H1 (cell line): ENCODE measurements at regions not wholly inside any gene's neighbourhood (a gene's known extent, or its start where the extent isn't known, plus 50 kb on each side); places are given as distances from the start of the nearest gene placed in this dataset.
A peak's percentile ranks its signal among the peaks of the same experiment; 100 is the strongest.

Experiments
- CTCF ChIA-PET: fragments of 300-600 bp; sonication (Branson Sonifier 250); formaldehyde crosslinking; loops from one replicate; lab custom pipeline; 2021; ENCODE audit not compliant: partially characterized antibody; lab: Charles Lee
- POLR2A ChIA-PET: fragments of 300-600 bp; sonication (Branson Sonifier 250); formaldehyde crosslinking; loops from one replicate; lab custom pipeline; 2021; ENCODE audit warnings: inconsistent platforms; ENCODE audit not compliant: partially characterized antibody; lab: Charles Lee
- DNase-seq, 2 experiments: peaks; one replicate each; pipeline versions ENCODE4 v3.0.0 to v3.0.0-alpha.2; 2010 to 2022; ENCODE audit warnings: low spot score in 2 of 2, low read depth in 1 of 2, mixed read lengths in 1 of 2
- FAIRE-seq: peaks from 2 replicates; lab custom pipeline; 2011; peaks lifted over from hg19 to GRCh38; lab: Jason Lieb, UNC
- H2AFZ ChIP-seq: 2 replicates; pipeline ENCODE4 v1.8.1; 2012; ENCODE audit warnings: low read length, inconsistent platforms
- H2AK5ac ChIP-seq: 2 replicates; pipeline ENCODE4 v1.6.1; 2013; ENCODE audit warnings: low read depth, low read length
- H2BK120ac ChIP-seq: replicated peaks from 2 replicates; pipeline ENCODE3; 2013; ENCODE audit warnings: low read depth, low read length, inconsistent platforms
- H2BK12ac ChIP-seq: 2 replicates; pipeline ENCODE4 v1.6.1; 2013; ENCODE audit warnings: low read depth, low read length
- H2BK15ac ChIP-seq: 2 replicates; pipeline ENCODE4 v1.6.1; 2013; ENCODE audit warnings: low read length
- H2BK20ac ChIP-seq: 2 replicates; pipeline ENCODE4 v1.6.1; 2013; ENCODE audit warnings: low read length
- H2BK5ac ChIP-seq: 2 replicates; pipeline ENCODE4 v1.6.1; 2013; ENCODE audit warnings: low read depth, low read length
- H3K14ac ChIP-seq: 2 replicates; pipeline ENCODE4 v1.6.1; 2013; ENCODE audit warnings: inconsistent platforms; ENCODE audit not compliant: insufficient read length
- H3K18ac ChIP-seq: 2 replicates; pipeline ENCODE4 v1.6.1; 2013; ENCODE audit warnings: low read length; ENCODE audit errors: extremely low read depth
- H3K23ac ChIP-seq: 2 replicates; pipeline ENCODE4 v1.6.1; 2013; ENCODE audit warnings: inconsistent platforms; ENCODE audit not compliant: insufficient read length
- H3K23me2 ChIP-seq: 2 replicates; pipeline ENCODE4 v1.6.1; 2013; ENCODE audit warnings: low read depth, low read length
- H3K27ac ChIP-seq: 2 replicates; pipeline ENCODE4 v1.6.1; 2011; ENCODE audit warnings: low read depth, low read length, inconsistent platforms
- H3K27me3 ChIP-seq, 4 experiments: replicated peaks in 1 of 4; 1 replicate in 1 of 4; 2 replicates in 3 of 4; pipeline versions ENCODE4 v1.6.1 to v1.8.1; 2011 to 2013; ENCODE audit warnings: low read length in 3 of 4, mild to moderate bottlenecking in 3 of 4, inconsistent platforms in 2 of 4, mixed read lengths in 2 of 4, moderate library complexity in 1 of 4; ENCODE audit not compliant: control insufficient read depth in 3 of 4, insufficient read depth in 3 of 4; ENCODE audit errors: extremely low read depth in 1 of 4
- H3K36me3 ChIP-seq, 4 experiments: 2 replicates each; pipeline versions ENCODE4 v1.6.1 to v1.8.1; 2011 to 2013; ENCODE audit warnings: mild to moderate bottlenecking in 4 of 4, low read length in 3 of 4, moderate library complexity in 2 of 4, control low read depth in 1 of 4, inconsistent platforms in 1 of 4; ENCODE audit not compliant: insufficient read depth in 4 of 4, control insufficient read depth in 2 of 4
- H3K4ac ChIP-seq: replicated peaks from 2 replicates; pipeline ENCODE3; 2013; ENCODE audit warnings: low read length, low read depth, mixed read lengths, inconsistent platforms; ENCODE audit not compliant: insufficient read length
- H3K4me1 ChIP-seq, 4 experiments: replicated peaks in 1 of 4; 1 replicate in 1 of 4; 2 replicates in 3 of 4; pipeline versions ENCODE4 v1.6.1 to v1.8.1; 2011 to 2013; ENCODE audit warnings: low read length in 3 of 4, inconsistent platforms in 2 of 4, mixed read lengths in 1 of 4; ENCODE audit not compliant: insufficient read depth in 4 of 4, control insufficient read depth in 3 of 4
- H3K4me2 ChIP-seq, 2 experiments: 2 replicates each; pipeline versions ENCODE4 v1.6.1 to v1.8.1; 2011 to 2013; ENCODE audit warnings: low read depth in 2 of 2, low read length in 2 of 2, control low read depth in 1 of 2, inconsistent platforms in 1 of 2, mild to moderate bottlenecking in 1 of 2; ENCODE audit not compliant: insufficient read depth in 1 of 2
- H3K4me3 ChIP-seq, 4 experiments: fragments of 200-600, 300-600 bp in 1 of 4; sonication (generic), shearing (Covaris generic), sonication (Bioruptor Twin) in 1 of 4; 2 replicates each; pipeline versions ENCODE4 v1.5.1 to v1.8.1; 2011 to 2016; ENCODE audit warnings: low read length in 4 of 4, low read depth in 3 of 4, control low read depth in 2 of 4, inconsistent platforms in 2 of 4, mild to moderate bottlenecking in 2 of 4, mixed read lengths in 1 of 4, moderate library complexity in 1 of 4; ENCODE audit not compliant: insufficient read depth in 2 of 4; ENCODE audit errors: extremely low read depth in 1 of 4
- H3K56ac ChIP-seq: replicated peaks from 2 replicates; pipeline ENCODE3; 2013; ENCODE audit warnings: low read depth, mild to moderate bottlenecking, mixed read lengths, low read length, inconsistent platforms; ENCODE audit not compliant: insufficient read length
- H3K79me1 ChIP-seq: 2 replicates; pipeline ENCODE4 v1.6.1; 2013; ENCODE audit warnings: low read depth, low read length, control low read depth
- H3K79me2 ChIP-seq, 2 experiments: 2 replicates each; pipeline versions ENCODE4 v1.6.1 to v1.8.1; 2012 to 2013; ENCODE audit warnings: low read length in 2 of 2, mild to moderate bottlenecking in 2 of 2, inconsistent platforms in 1 of 2; ENCODE audit not compliant: insufficient read depth in 2 of 2, control insufficient read depth in 1 of 2
- H3K9ac ChIP-seq, 4 experiments: replicated peaks in 1 of 4; 1 replicate in 1 of 4; 2 replicates in 3 of 4; pipeline versions ENCODE4 v1.6.1 to v1.8.1; 2011 to 2013; ENCODE audit warnings: low read depth in 3 of 4, low read length in 3 of 4, control low read depth in 2 of 4, mild to moderate bottlenecking in 2 of 4, moderate library complexity in 2 of 4, inconsistent platforms in 1 of 4; ENCODE audit errors: extremely low read depth in 1 of 4
- H3K9me3 ChIP-seq, 2 experiments: 2 replicates each; pipeline versions ENCODE4 v1.6.1 to v1.8.1; 2012 to 2013; ENCODE audit warnings: mild to moderate bottlenecking in 2 of 2, moderate library complexity in 2 of 2, control low read depth in 1 of 2, inconsistent platforms in 1 of 2, low read depth in 1 of 2, low read length in 1 of 2, mixed read lengths in 1 of 2; ENCODE audit not compliant: insufficient read depth in 2 of 2
- H4K20me1 ChIP-seq, 2 experiments: replicated peaks in 1 of 2; 2 replicates each; pipeline versions ENCODE3 to v1.8.1; 2011 to 2013; ENCODE audit warnings: inconsistent platforms in 2 of 2, low read length in 2 of 2, mild to moderate bottlenecking in 1 of 2; ENCODE audit not compliant: insufficient read depth in 2 of 2, control insufficient read depth in 1 of 2
- H4K5ac ChIP-seq: 2 replicates; pipeline ENCODE4 v1.6.1; 2013; ENCODE audit warnings: low read length, low read depth, mixed read lengths, inconsistent platforms; ENCODE audit not compliant: insufficient read length
- H4K8ac ChIP-seq: 2 replicates; pipeline ENCODE4 v1.8.0; 2013; ENCODE audit warnings: mild to moderate bottlenecking, moderate library complexity, low read length, inconsistent platforms; ENCODE audit not compliant: insufficient read depth; ENCODE audit errors: extremely low read depth
- H4K91ac ChIP-seq: replicated peaks from 2 replicates; pipeline ENCODE3; 2013; ENCODE audit warnings: low read length, mixed read lengths, inconsistent platforms; ENCODE audit not compliant: insufficient read length
- GABPA ChIP-seq: IDR thresholded peaks from 2 replicates; pipeline ENCODE4 v1.6.1; 2011; ENCODE audit warnings: mild to moderate bottlenecking, low read length, moderate library complexity, borderline replicate concordance; ENCODE audit not compliant: insufficient read depth
- RAD21 ChIP-seq, 2 experiments: IDR thresholded peaks in 1 of 2; conservative IDR thresholded peaks in 1 of 2; 2 replicates each; pipeline ENCODE4 v1.6.1; 2011; ENCODE audit warnings: low read depth in 2 of 2, low read length in 2 of 2, improper control_type of control experiment in 1 of 2, inconsistent platforms in 1 of 2, mild to moderate bottlenecking in 1 of 2, moderate library complexity in 1 of 2
- WGBS, 2 experiments: shearing (Covaris generic) in 1 of 2; methylation state at CpG; one replicate each; pipeline versions ENCODE4 v1.1.6 to v1.1.7; 2013 to 2015; ENCODE audit warnings: low lambda C conversion rate in 2 of 2, mixed read lengths in 2 of 2, inconsistent platforms in 1 of 2, low coverage in 1 of 2, missing lambda C conversion rate in 1 of 2; ENCODE audit not compliant: insufficient replicate concordance in 2 of 2, insufficient coverage in 1 of 2, insufficient read length in 1 of 2; ENCODE audit errors: extremely low coverage in 1 of 2, missing lambda C conversion rate in 1 of 2; 5-methylcytosine and 5-hydroxymethylcytosine counted together
- TF ChIP-seq, protein P1 (sequence below), 3 experiments: IDR thresholded peaks; 1 replicate in 2 of 3; 2 replicates in 1 of 3; pipeline versions ENCODE4 v1.5.1 to v1.6.1; 2011; ENCODE audit warnings: low read length in 3 of 3, mild to moderate bottlenecking in 3 of 3, inconsistent platforms in 2 of 3, low read depth in 1 of 3, moderate library complexity in 1 of 3; ENCODE audit not compliant: insufficient read depth in 1 of 3; ENCODE audit errors: control extremely low read depth in 1 of 3

DNA sequence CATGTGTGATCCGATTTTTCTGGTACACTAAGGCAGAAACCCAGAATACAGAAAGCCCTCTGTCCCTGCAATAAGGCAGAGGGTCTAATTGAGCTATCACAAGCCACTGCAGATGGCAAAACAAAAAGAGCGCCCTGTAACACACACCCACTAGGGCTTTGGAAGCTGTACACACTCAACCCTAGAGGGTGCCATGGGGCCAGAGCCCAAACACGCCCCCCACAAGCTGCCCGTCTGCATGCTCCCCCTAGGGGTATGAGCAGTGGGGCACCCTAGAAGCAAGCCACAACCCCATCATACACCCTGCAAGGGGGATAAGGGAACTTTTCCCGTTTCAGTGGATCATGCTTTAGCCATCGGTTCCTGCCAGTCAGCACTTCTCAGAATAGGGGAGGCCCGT is 62.2 kb upstream of the PDE10A start:
- Histone ChIP-seq H3K9me3 (no peaks in the 10 kb centered on the region), H4K8ac (no peak overlapping the region), H3K23ac (no peak overlapping the region), H2BK5ac (no peak overlapping the region), H2BK15ac (no peak overlapping the region), H3K79me1 (no peaks in the 10 kb centered on the region), H3K18ac (no peak overlapping the region), H3K14ac (no peak overlapping the region), H2BK12ac (no peak overlapping the region), H3K27me3 (no peaks in the 10 kb centered on the region), H3K36me3 (no peaks in the 10 kb centered on the region), H3K4me1 (peaks cover 0 to 3% (median 2%) of the 10 kb centered on the region in 4 experiments; a peak in 3 of 7 replicates), H3K23me2 (no peaks in the 10 kb centered on the region), H4K91ac (no peak overlapping the region), H3K4me2 (no peak overlapping the region), H2BK120ac (no peak overlapping the region), H3K9ac (no peak overlapping the region), H3K56ac (no peak overlapping the region), H2BK20ac (no peak overlapping the region), H3K27ac (no peak overlapping the region), H3K4ac (no peak overlapping the region), H2AFZ (no peak overlapping the region), H2AK5ac (no peak overlapping the region), H3K4me3 (no peak overlapping the region), H3K79me2 (no peaks in the 10 kb centered on the region), H4K5ac (no peak overlapping the region), H4K20me1 (no peaks in the 10 kb centered on the region)
- no peak for FAIRE-seq
- ChIA-PET POLR2A (no interaction called here), CTCF (interaction anchor here (0.9 to 10.1 kb wide), 8 partner anchors 9 to 380 kb away, joined by 3 to 92 read pairs (median 6); no protein-coding TSS in a partner anchor)
- peak in 1 of 2 experiments; percentile 25 for DNase-seq
- peak; percentile 40 to 55 for TF ChIP-seq RAD21 (IDR thresholded peaks at IDR 0.05 in 1 of 2, conservative IDR thresholded peaks at IDR 0.05 in 1 of 2; ENCODE audit: low read depth in 2 of 2, low read length in 2 of 2)
- TF ChIP-seq GABPA: no peak
- TF ChIP-seq, protein P1, sequence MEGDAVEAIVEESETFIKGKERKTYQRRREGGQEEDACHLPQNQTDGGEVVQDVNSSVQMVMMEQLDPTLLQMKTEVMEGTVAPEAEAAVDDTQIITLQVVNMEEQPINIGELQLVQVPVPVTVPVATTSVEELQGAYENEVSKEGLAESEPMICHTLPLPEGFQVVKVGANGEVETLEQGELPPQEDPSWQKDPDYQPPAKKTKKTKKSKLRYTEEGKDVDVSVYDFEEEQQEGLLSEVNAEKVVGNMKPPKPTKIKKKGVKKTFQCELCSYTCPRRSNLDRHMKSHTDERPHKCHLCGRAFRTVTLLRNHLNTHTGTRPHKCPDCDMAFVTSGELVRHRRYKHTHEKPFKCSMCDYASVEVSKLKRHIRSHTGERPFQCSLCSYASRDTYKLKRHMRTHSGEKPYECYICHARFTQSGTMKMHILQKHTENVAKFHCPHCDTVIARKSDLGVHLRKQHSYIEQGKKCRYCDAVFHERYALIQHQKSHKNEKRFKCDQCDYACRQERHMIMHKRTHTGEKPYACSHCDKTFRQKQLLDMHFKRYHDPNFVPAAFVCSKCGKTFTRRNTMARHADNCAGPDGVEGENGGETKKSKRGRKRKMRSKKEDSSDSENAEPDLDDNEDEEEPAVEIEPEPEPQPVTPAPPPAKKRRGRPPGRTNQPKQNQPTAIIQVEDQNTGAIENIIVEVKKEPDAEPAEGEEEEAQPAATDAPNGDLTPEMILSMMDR (IDR thresholded peaks at IDR 0.05; ENCODE audit: control extremely low read depth in 1 of 3, insufficient read depth in 1 of 3, low read depth in 1 of 3, low read length in 3 of 3): peak; percentile 37 to 81 (median 54)
- 86% methylated on average over 7 of the region's 7 CpGs; no CpG with 5 or more reads in 1 of the 2 experiments for WGBS, 2 experiments
